Right lobe of liver (tissue), 6 donors: ENCODE measurements at regions not wholly inside any gene's neighbourhood (a gene's known extent, or its start where the extent isn't known, plus 50 kb on each side); places are given as distances from the start of the nearest gene placed in this dataset.

Source experiments
- ATAC-seq, 4 donors: fragments of 200-7000 bp; cut with Tn5 transposase; one replicate each; pipeline ENCODE4 v1.9.1; 2020; ENCODE audit warnings: mild to moderate bottlenecking in 4 of 4, moderate library complexity in 4 of 4
- DNase-seq, 3 donors: peaks; one replicate each; pipeline ENCODE4 v3.0.0-alpha.2; 2020
- H3K27ac ChIP-seq, 3 donors: fragments of 200-600 bp; one replicate each; pipeline ENCODE4 v1.8.0; 2022
- H3K27me3 ChIP-seq, 2 donors: fragments of 200-600 bp; one replicate each; pipeline ENCODE4 v1.8.0; 2022
- H3K36me3 ChIP-seq, 4 donors: fragments of 200-600 bp; sonication (generic) in 1 of 4; one replicate each; pipeline versions ENCODE4 v1.5.1 to v1.8.0; 2017 to 2022; ENCODE audit warnings: control low read depth in 1 of 4
- H3K4me1 ChIP-seq, 4 donors: fragments of 200-600 bp; sonication (generic) in 1 of 4; one replicate each; pipeline versions ENCODE4 v1.5.1 to v1.8.0; 2017 to 2022; ENCODE audit warnings: control low read depth in 1 of 4
- H3K4me3 ChIP-seq, 3 donors: fragments of 200-600 bp; one replicate each; pipeline ENCODE4 v1.8.0; 2022
- H3K9me3 ChIP-seq, 4 donors: fragments of 200-600 bp; sonication (generic) in 1 of 4; one replicate each; pipeline versions ENCODE4 v1.5.1 to v1.8.0; 2017 to 2022; ENCODE audit warnings: control low read depth in 1 of 4
- POLR2A ChIP-seq: fragments of 450-650 bp; IDR thresholded peaks from one replicate; pipeline ENCODE4 v1.6.1; 2017; ENCODE audit warnings: antibody characterized with exemption, mild to moderate bottlenecking
- WGBS: methylation state at CpG from one replicate; pipeline ENCODE4 v1.1.6; 2018; ENCODE audit warnings: low coverage, low lambda C conversion rate; ENCODE audit not compliant: insufficient coverage; ENCODE audit errors: missing lambda C conversion rate; 5-methylcytosine and 5-hydroxymethylcytosine counted together
- intact Hi-C, 2 donors: fragments of 100-400 bp; cut with DNase I; formaldehyde crosslinking; loops; one replicate each; pipeline versions ENCODE4 v1.11.2 to v1.14.1; 2022
- TF ChIP-seq, protein P1 (sequence below), 4 donors: fragments of 200-600 bp in 3 of 4; fragments of 450-650 bp in 1 of 4; IDR thresholded peaks; one replicate each; pipeline versions ENCODE4 v1.5.1 to v1.8.0; 2016 to 2022; ENCODE audit warnings: antibody characterized with exemption in 4 of 4, mild to moderate bottlenecking in 2 of 4
- donor health status: DM: no; HTN: yes; CAD: no.
- donor health status: DM: no; HTN: no; CAD: no.
- donor health status: DM: no; HTN: no; CAD: no.
- donor health status: DM: no; HTN: yes; CAD: no.
- donor health status: DM: no; HTN: yes; CAD: no.

- Histone ChIP-seq H3K27me3 (no peaks in the 10 kb centered on the region), H3K4me3 (no peak overlapping the region), H3K27ac (no peak overlapping the region), H3K4me1 (no peaks in the 10 kb centered on the region), H3K36me3 (no peaks in the 10 kb centered on the region), H3K9me3 (no peaks in the 10 kb centered on the region)
- TF ChIP-seq, protein P1, sequence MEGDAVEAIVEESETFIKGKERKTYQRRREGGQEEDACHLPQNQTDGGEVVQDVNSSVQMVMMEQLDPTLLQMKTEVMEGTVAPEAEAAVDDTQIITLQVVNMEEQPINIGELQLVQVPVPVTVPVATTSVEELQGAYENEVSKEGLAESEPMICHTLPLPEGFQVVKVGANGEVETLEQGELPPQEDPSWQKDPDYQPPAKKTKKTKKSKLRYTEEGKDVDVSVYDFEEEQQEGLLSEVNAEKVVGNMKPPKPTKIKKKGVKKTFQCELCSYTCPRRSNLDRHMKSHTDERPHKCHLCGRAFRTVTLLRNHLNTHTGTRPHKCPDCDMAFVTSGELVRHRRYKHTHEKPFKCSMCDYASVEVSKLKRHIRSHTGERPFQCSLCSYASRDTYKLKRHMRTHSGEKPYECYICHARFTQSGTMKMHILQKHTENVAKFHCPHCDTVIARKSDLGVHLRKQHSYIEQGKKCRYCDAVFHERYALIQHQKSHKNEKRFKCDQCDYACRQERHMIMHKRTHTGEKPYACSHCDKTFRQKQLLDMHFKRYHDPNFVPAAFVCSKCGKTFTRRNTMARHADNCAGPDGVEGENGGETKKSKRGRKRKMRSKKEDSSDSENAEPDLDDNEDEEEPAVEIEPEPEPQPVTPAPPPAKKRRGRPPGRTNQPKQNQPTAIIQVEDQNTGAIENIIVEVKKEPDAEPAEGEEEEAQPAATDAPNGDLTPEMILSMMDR (IDR thresholded peaks at IDR 0.05): no peak
- TF ChIP-seq POLR2A: no peak
- DNase-seq: no peak
- WGBS: 50% methylated on average over 1 of the region's 1 CpG
- intact Hi-C loops: no loop called here
- no peak for ATAC-seq
Measured at GRCh38 chr9:79988126-79988525, 416.4 kb downstream of the TLE4 start.

- no peaks in the 10 kb centered on the region for H3K9me3 ChIP-seq
- no peak overlapping the region for H3K27ac ChIP-seq
- H3K27me3 ChIP-seq: no peaks in the 10 kb centered on the region
- no peak for ATAC-seq
- no peaks in the 10 kb centered on the region for H3K36me3 ChIP-seq
- DNase-seq: no peak
- H3K4me3 ChIP-seq: no peak overlapping the region
- H3K4me1 ChIP-seq: no peaks in the 10 kb centered on the region
- 82% methylated on average over 5 of the region's 5 CpGs for WGBS
- TF ChIP-seq, protein P1 (IDR thresholded peaks at IDR 0.05): no peak
- no peak for TF ChIP-seq POLR2A
- intact Hi-C loops: no loop called here
Measured at GRCh38 chr9:79986437-79986836, 414.7 kb downstream of the TLE4 start.

DNA sequence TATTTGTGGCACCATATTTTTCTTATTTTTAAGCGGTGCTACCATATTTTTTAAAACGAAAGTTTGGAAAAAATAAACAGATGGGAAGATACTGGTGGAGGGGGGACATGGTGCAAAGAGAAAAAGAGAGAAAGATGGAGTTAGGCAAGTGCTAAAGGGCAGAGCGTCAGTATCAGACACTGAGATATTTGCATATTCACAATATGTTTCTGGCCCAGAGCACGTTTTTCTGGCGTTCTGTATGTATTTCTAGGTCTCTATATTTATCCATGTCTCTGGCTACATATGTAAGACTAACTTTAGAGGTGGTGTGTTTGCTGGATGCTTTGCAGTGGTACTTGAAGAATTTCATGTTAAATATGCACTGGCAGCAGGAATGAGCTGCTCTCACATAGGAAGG, 414.0 kb downstream of the TLE4 start:
- ATAC-seq: no peak
- no peak for DNase-seq
- WGBS: 59% methylated on average over 5 of the region's 5 CpGs
- no peak overlapping the region for H3K27ac ChIP-seq
- no peaks in the 10 kb centered on the region for H3K36me3 ChIP-seq
- no peak overlapping the region for H3K4me3 ChIP-seq
- no peaks in the 10 kb centered on the region for H3K27me3 ChIP-seq
- intact Hi-C loops: no loop called here
- TF ChIP-seq, protein P1 (IDR thresholded peaks at IDR 0.05): no peak
- TF ChIP-seq POLR2A: no peak
- H3K4me1 ChIP-seq: no peaks in the 10 kb centered on the region
- H3K9me3 ChIP-seq: no peaks in the 10 kb centered on the region

DNA sequence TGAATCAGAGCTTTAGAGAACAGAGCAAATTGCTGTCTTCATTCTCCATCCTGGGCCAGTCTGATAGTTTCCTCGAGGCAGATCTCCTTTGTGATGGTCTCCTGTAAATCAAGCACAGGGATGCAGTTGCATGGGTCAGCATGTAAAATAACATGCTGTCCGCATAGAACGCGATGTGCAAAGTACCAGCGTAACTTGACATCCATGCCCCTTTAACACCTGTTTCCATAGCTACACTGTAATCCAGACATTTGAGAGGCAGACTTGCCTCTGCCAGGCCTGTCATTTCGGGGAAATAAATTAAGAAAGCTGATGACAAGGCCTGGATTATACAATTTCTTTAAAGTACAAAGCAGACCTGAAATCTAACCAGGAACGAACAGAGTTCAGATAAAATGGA, 413.5 kb downstream of the TLE4 start:
- Histone ChIP-seq H3K4me3 (no peak overlapping the region), H3K4me1 (no peaks in the 10 kb centered on the region), H3K27ac (no peak overlapping the region), H3K9me3 (no peaks in the 10 kb centered on the region), H3K36me3 (no peaks in the 10 kb centered on the region), H3K27me3 (no peaks in the 10 kb centered on the region)
- WGBS: 78% methylated on average over 7 of the region's 7 CpGs
- DNase-seq (no peak), ATAC-seq (no peak)
- TF ChIP-seq POLR2A: no peak
- TF ChIP-seq, protein P1 (IDR thresholded peaks at IDR 0.05): no peak
- intact Hi-C loops: no loop called here

- Histone ChIP-seq H3K27me3 (no peaks in the 10 kb centered on the region), H3K9me3 (no peaks in the 10 kb centered on the region), H3K27ac (no peak overlapping the region), H3K4me3 (no peak overlapping the region), H3K4me1 (no peaks in the 10 kb centered on the region), H3K36me3 (no peaks in the 10 kb centered on the region)
- intact Hi-C loops: no loop called here
- TF ChIP-seq, protein P1 (IDR thresholded peaks at IDR 0.05): no peak
- no peak for TF ChIP-seq POLR2A
- 61% methylated on average over 4 of the region's 4 CpGs for WGBS
- no peak for DNase-seq
- ATAC-seq: no peak
Measured at GRCh38 chr9:79984429-79985067, 412.8 kb downstream of the TLE4 start.
